ENCODE measurements at regions not wholly inside any gene's neighbourhood (a gene's known extent, or its start where the extent isn't known, plus 50 kb on each side); places are given as distances from the start of the nearest gene placed in this dataset.

- no peaks in the 10 kb centered on the region; the same call in 1 of the 2 replicates for H3K4me1 ChIP-seq (ENCODE audit: insufficient read depth, low read length)
- no peak for TF ChIP-seq CTCF (conservative IDR thresholded peaks at IDR 0.05; ENCODE audit: low read depth, low read length)
- no peak for TF ChIP-seq EZH2 (IDR thresholded peaks at IDR 0.05; ENCODE audit: low read length, unreplicated experiment)
- TF ChIP-seq EZH2phosphoT487 (IDR thresholded peaks at IDR 0.05; ENCODE audit: borderline replicate concordance, low read length) = no peak
- H3K9ac ChIP-seq (ENCODE audit: low read length) = no peak overlapping the region
- H3K27me3 ChIP-seq (ENCODE audit: low read length) = no peaks in the 10 kb centered on the region
- ChIA-PET CTCF (no interaction called here), POLR2A (ENCODE audit: unreplicated experiment) (no interaction called here)
- intact Hi-C loops (cut with micrococcal nuclease) = no loop called here
- 0 out of 2 replicates have a peak overlapping the region, but pooled peaks have one; percentile 10 for H2AFZ ChIP-seq (ENCODE audit: low read length)
- no peak overlapping the region for H3K4me3 ChIP-seq (ENCODE audit: low read length)
- no peak overlapping the region for H3K27ac ChIP-seq (ENCODE audit: low read length)
- DNase-seq (no peak), ATAC-seq (no peak)
- H3F3A ChIP-seq (ENCODE audit: low read length, unreplicated experiment) = no peaks in the 10 kb centered on the region
- no peaks in the 10 kb centered on the region for H3K9me2 ChIP-seq (replicated peaks; ENCODE audit: low read length)
- no peaks in the 10 kb centered on the region for H4K20me1 ChIP-seq (ENCODE audit: low read length)
- no peaks in the 10 kb centered on the region for H3K36me3 ChIP-seq (ENCODE audit: low read depth, low read length)
- no peaks in the 10 kb centered on the region for H3K79me2 ChIP-seq (ENCODE audit: low read length)
- no peaks in the 10 kb centered on the region for H3K9me3 ChIP-seq (ENCODE audit: low read length)
- BruUV-seq (replicated peaks) = no TSS peak
- 0 out of 2 replicates have a peak overlapping the region, but pooled peaks have one; percentile 18 for H3K4me2 ChIP-seq (ENCODE audit: low read length)
These were observed 154.9 kb upstream of the TECRL start for GRCh38 chr4:64564126-64564525.

- no peak overlapping the region for H3K4me3 ChIP-seq (ENCODE audit: low read length)
- no peak overlapping the region for H3K4me2 ChIP-seq (ENCODE audit: low read length)
- H3F3A ChIP-seq (ENCODE audit: low read length, unreplicated experiment) = no peaks in the 10 kb centered on the region
- H3K27ac ChIP-seq (ENCODE audit: low read length) = no peak overlapping the region
- CTCF ChIA-PET = no interaction called here
- TF ChIP-seq EZH2 (IDR thresholded peaks at IDR 0.05; ENCODE audit: low read length, unreplicated experiment) (no peak), CTCF (conservative IDR thresholded peaks at IDR 0.05; ENCODE audit: low read depth, low read length) (no peak), EZH2phosphoT487 (IDR thresholded peaks at IDR 0.05; ENCODE audit: borderline replicate concordance, low read length) (no peak)
- H3K9ac ChIP-seq (ENCODE audit: low read length) = no peak overlapping the region
- H3K36me3 ChIP-seq (ENCODE audit: low read depth, low read length) = no peaks in the 10 kb centered on the region
- H3K9me2 ChIP-seq (replicated peaks; ENCODE audit: low read length) = no peaks in the 10 kb centered on the region
- H3K4me1 ChIP-seq (ENCODE audit: insufficient read depth, low read length) = no peaks in the 10 kb centered on the region; the same call in 1 of the 2 replicates
- intact Hi-C loops (cut with micrococcal nuclease) = no loop called here
- no peak overlapping the region; the same call in 1 of the 2 replicates for H2AFZ ChIP-seq (ENCODE audit: low read length)
- POLR2A ChIA-PET (ENCODE audit: unreplicated experiment) = no interaction called here
- no TSS peak for BruUV-seq (replicated peaks)
- ATAC-seq (no peak), DNase-seq (no peak)
- no peaks in the 10 kb centered on the region for H3K27me3 ChIP-seq (ENCODE audit: low read length)
- H3K79me2 ChIP-seq (ENCODE audit: low read length) = no peaks in the 10 kb centered on the region
- no peaks in the 10 kb centered on the region for H3K9me3 ChIP-seq (ENCODE audit: low read length)
- no peaks in the 10 kb centered on the region for H4K20me1 ChIP-seq (ENCODE audit: low read length)
These were observed 150.3 kb upstream of the TECRL start for GRCh38 chr4:64559571-64559970.

- intact Hi-C loops (cut with micrococcal nuclease) = no loop called here
- no peak overlapping the region for H3K4me3 ChIP-seq (ENCODE audit: low read length)
- POLR2A ChIA-PET (ENCODE audit: unreplicated experiment) = no interaction called here
These were observed 141.9 kb upstream of the TECRL start for GRCh38 chr4:64551125-64551524.

More at GRCh38 chr4:64551125-64551524, 141.9 kb upstream of the TECRL start:
- Histone ChIP-seq H3K9me2 (replicated peaks; ENCODE audit: low read length) (no peaks in the 10 kb centered on the region), H3K9ac (ENCODE audit: low read length) (no peak overlapping the region), H3K4me1 (ENCODE audit: insufficient read depth, low read length) (no peaks in the 10 kb centered on the region), H3F3A (ENCODE audit: low read length, unreplicated experiment) (no peaks in the 10 kb centered on the region), H3K27me3 (ENCODE audit: low read length) (no peaks in the 10 kb centered on the region), H3K79me2 (ENCODE audit: low read length) (no peaks in the 10 kb centered on the region), H2AFZ (ENCODE audit: low read length) (no peak overlapping the region), H3K4me2 (ENCODE audit: low read length) (no peak overlapping the region), H3K9me3 (ENCODE audit: low read length) (no peaks in the 10 kb centered on the region), H4K20me1 (ENCODE audit: low read length) (no peaks in the 10 kb centered on the region), H3K36me3 (ENCODE audit: low read depth, low read length) (no peaks in the 10 kb centered on the region), H3K27ac (ENCODE audit: low read length) (no peak overlapping the region)
- CTCF ChIA-PET = no interaction called here
- ATAC-seq = no peak
- no TSS peak for BruUV-seq (replicated peaks)
- no peak for TF ChIP-seq CTCF (conservative IDR thresholded peaks at IDR 0.05; ENCODE audit: low read depth, low read length)
- TF ChIP-seq EZH2 (IDR thresholded peaks at IDR 0.05; ENCODE audit: low read length, unreplicated experiment) = no peak
- TF ChIP-seq EZH2phosphoT487 (IDR thresholded peaks at IDR 0.05; ENCODE audit: borderline replicate concordance, low read length) = no peak
- no peak for DNase-seq
